ENCODE measurements at regions not wholly inside any gene's neighbourhood (a gene's known extent, or its start where the extent isn't known, plus 50 kb on each side); places are given as distances from the start of the nearest gene placed in this dataset.

- DNase-seq: no peak
Measured at GRCh38 chr18:61194726-61195125, 138.5 kb upstream of the CDH20 start.

GRCh38 chr18:61196750-61197149 is 136.5 kb upstream of the CDH20 start:
- DNase-seq: no peak

- no peak for DNase-seq
Measured at GRCh38 chr18:61198486-61198885, 134.7 kb upstream of the CDH20 start.

GRCh38 chr18:61199171-61199848 is 133.9 kb upstream of the CDH20 start:
- DNase-seq: no peak

GRCh38 chr18:61201511-61201910 is 131.7 kb upstream of the CDH20 start:
- DNase-seq: no peak

- DNase-seq: peak; percentile 2
Measured at GRCh38 chr18:61203151-61203550, 130.1 kb upstream of the CDH20 start.

GRCh38 chr18:61209801-61210200 is 123.4 kb upstream of the CDH20 start:
- DNase-seq: no peak

- DNase-seq: no peak
Measured at GRCh38 chr18:61216051-61216450, 117.2 kb upstream of the CDH20 start.

GRCh38 chr18:61222206-61222605 is 111.0 kb upstream of the CDH20 start:
- DNase-seq: no peak

GRCh38 chr18:61225336-61225735 is 107.9 kb upstream of the CDH20 start:
- no peak for DNase-seq

GRCh38 chr18:61236356-61237057 is 96.7 kb upstream of the CDH20 start:
- peak; percentile 37 for DNase-seq

GRCh38 chr18:61237529-61237928 is 95.7 kb upstream of the CDH20 start:
- no peak for DNase-seq

GRCh38 chr18:61239051-61239450 is 94.2 kb upstream of the CDH20 start:
- DNase-seq: peak; percentile 70

GRCh38 chr18:61241260-61241853 is 91.9 kb upstream of the CDH20 start:
- no peak for DNase-seq

- no peak for DNase-seq
Measured at GRCh38 chr18:61244632-61245031, 88.6 kb upstream of the CDH20 start.

GRCh38 chr18:61245276-61245675 is 88.0 kb upstream of the CDH20 start:
- DNase-seq: no peak

- DNase-seq: no peak
Measured at GRCh38 chr18:61248589-61248988, 84.6 kb upstream of the CDH20 start.

GRCh38 chr18:61256291-61256690 is 76.9 kb upstream of the CDH20 start:
- no peak for DNase-seq

GRCh38 chr18:61261870-61262269 is 71.4 kb upstream of the CDH20 start:
- DNase-seq: no peak

GRCh38 chr18:61272793-61273192 is 60.4 kb upstream of the CDH20 start:
- no peak for DNase-seq

- DNase-seq: no peak
Measured at GRCh38 chr18:61273533-61273932, 59.7 kb upstream of the CDH20 start.

GRCh38 chr18:61274416-61274960 is 58.7 kb upstream of the CDH20 start:
- DNase-seq: no peak

GRCh38 chr18:61277808-61278207 is 55.4 kb upstream of the CDH20 start:
- DNase-seq: no peak

GRCh38 chr18:61281431-61281830 is 51.8 kb upstream of the CDH20 start:
- DNase-seq: no peak
